22Rv1 (cell line): ENCODE measurements at regions not wholly inside any gene's neighbourhood (a gene's known extent, or its start where the extent isn't known, plus 50 kb on each side); places are given as distances from the start of the nearest gene placed in this dataset.

Experiments
- ZFX ChIP-seq: fragments of 450-650 bp; IDR thresholded peaks from 2 replicates; pipeline ENCODE4 v1.6.1; 2017; ENCODE audit warnings: antibody characterized with exemption, borderline replicate concordance
- TF ChIP-seq, protein P1 (sequence below): fragments of 450-650 bp; IDR thresholded peaks from 2 replicates; pipeline ENCODE4 v1.5.1; 2017; ENCODE audit warnings: mild to moderate bottlenecking

GRCh38 chr2:19751631-19752030 is 150.2 kb downstream of the TTC32 start:
- TF ChIP-seq, protein P1, sequence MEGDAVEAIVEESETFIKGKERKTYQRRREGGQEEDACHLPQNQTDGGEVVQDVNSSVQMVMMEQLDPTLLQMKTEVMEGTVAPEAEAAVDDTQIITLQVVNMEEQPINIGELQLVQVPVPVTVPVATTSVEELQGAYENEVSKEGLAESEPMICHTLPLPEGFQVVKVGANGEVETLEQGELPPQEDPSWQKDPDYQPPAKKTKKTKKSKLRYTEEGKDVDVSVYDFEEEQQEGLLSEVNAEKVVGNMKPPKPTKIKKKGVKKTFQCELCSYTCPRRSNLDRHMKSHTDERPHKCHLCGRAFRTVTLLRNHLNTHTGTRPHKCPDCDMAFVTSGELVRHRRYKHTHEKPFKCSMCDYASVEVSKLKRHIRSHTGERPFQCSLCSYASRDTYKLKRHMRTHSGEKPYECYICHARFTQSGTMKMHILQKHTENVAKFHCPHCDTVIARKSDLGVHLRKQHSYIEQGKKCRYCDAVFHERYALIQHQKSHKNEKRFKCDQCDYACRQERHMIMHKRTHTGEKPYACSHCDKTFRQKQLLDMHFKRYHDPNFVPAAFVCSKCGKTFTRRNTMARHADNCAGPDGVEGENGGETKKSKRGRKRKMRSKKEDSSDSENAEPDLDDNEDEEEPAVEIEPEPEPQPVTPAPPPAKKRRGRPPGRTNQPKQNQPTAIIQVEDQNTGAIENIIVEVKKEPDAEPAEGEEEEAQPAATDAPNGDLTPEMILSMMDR = no peak
- TF ChIP-seq ZFX = no peak
